Sigmoid colon (tissue), 4 donors: ENCODE measurements at regions not wholly inside any gene's neighbourhood (a gene's known extent, or its start where the extent isn't known, plus 50 kb on each side); places are given as distances from the start of the nearest gene placed in this dataset.

Experiments
- EP300 ChIP-seq, 4 donors: sonication (generic); formaldehyde crosslinking; IDR thresholded peaks; one replicate each; pipeline ENCODE4 v1.6.1; 2017; ENCODE audit warnings: antibody characterized with exemption in 4 of 4
- POLR2A ChIP-seq, 2 donors: fragments of 450-650 bp; IDR thresholded peaks; one replicate each; pipeline ENCODE4 v1.6.1; 2016; ENCODE audit warnings: antibody characterized with exemption in 2 of 2, mild to moderate bottlenecking in 2 of 2, moderate library complexity in 2 of 2
- POLR2AphosphoS5 ChIP-seq, 4 donors: sonication (generic); formaldehyde crosslinking; IDR thresholded peaks; one replicate each; pipeline ENCODE4 v1.6.1; 2017; ENCODE audit warnings: antibody characterized with exemption in 4 of 4
- TF ChIP-seq, protein P1 (sequence below), 4 experiments: fragments of 450-650 bp in 3 of 4; fragments of 200-600 bp in 1 of 4; IDR thresholded peaks; one replicate each; pipeline ENCODE4 v1.5.1; 2016 to 2019; ENCODE audit warnings: antibody characterized with exemption in 4 of 4, mild to moderate bottlenecking in 3 of 4, moderate library complexity in 2 of 4

DNA sequence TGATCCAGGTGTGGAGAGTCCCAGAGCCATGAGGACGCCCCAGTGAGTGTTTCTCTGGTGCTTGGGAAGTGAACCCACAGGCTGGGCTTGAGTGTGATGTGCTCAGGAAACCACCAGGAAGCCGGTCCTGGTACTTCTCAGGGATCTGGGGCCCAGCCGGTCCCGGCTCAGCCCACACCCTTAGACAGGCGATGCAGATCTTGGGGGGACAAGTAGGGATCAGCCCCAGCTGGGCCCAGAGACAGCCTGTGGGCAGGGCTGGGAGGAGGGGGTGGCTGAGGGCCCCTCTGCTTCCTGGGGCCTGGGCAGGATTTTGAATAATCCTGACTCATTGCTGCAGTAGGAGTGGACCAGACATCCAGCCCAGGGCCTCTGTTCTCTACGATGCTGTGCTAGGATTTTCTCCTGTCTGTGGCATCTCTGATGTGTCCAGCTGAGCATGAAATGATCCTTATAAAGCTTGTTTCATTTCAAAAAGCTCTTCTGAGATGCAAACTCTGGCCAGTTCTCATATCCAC is 698.0 kb downstream of the PTPRU start:
- TF ChIP-seq EP300 (IDR thresholded peaks at IDR 0.05) = no peak
- no peak for TF ChIP-seq POLR2A (IDR thresholded peaks at IDR 0.05)
- TF ChIP-seq, protein P1, sequence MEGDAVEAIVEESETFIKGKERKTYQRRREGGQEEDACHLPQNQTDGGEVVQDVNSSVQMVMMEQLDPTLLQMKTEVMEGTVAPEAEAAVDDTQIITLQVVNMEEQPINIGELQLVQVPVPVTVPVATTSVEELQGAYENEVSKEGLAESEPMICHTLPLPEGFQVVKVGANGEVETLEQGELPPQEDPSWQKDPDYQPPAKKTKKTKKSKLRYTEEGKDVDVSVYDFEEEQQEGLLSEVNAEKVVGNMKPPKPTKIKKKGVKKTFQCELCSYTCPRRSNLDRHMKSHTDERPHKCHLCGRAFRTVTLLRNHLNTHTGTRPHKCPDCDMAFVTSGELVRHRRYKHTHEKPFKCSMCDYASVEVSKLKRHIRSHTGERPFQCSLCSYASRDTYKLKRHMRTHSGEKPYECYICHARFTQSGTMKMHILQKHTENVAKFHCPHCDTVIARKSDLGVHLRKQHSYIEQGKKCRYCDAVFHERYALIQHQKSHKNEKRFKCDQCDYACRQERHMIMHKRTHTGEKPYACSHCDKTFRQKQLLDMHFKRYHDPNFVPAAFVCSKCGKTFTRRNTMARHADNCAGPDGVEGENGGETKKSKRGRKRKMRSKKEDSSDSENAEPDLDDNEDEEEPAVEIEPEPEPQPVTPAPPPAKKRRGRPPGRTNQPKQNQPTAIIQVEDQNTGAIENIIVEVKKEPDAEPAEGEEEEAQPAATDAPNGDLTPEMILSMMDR (IDR thresholded peaks at IDR 0.05) = no peak
- TF ChIP-seq POLR2AphosphoS5 (IDR thresholded peaks at IDR 0.05) = no peak
